ENCODE measurements at regions not wholly inside any gene's neighbourhood (a gene's known extent, or its start where the extent isn't known, plus 50 kb on each side); places are given as distances from the start of the nearest gene placed in this dataset.

DNA sequence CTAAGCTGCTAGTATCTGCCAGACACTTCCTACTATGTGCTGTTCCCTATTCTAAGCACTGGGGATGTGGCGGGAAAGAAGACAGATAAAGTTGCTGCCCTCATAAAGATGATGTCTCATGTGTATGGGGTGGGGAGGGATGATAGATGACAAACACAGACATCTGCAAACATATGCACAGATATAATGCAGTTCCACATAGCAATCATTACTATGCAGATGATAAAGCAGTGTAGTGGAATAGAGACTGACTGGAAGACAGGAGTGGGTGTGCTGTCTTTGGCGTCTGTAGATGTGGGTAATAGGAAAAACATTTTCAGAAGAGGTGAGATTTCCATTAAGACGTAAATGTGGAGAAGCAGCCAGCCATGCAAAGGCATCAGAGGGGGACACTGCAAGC is 243.6 kb downstream of the DPY19L2 start:
- Histone ChIP-seq H3K4me3 (no peak overlapping the region), H3K27ac (no peak overlapping the region), H3K36me3 (no peaks in the 10 kb centered on the region), H3K27me3 (no peaks in the 10 kb centered on the region), H3K9me3 (peaks cover 0 to 5% of the 10 kb centered on the region in 2 donors), H3K4me1 (no peaks in the 10 kb centered on the region)
- ATAC-seq: no peak
- no peak for DNase-seq
- intact Hi-C loops (cut with DNase I): no loop called here
- TF ChIP-seq, protein P1, sequence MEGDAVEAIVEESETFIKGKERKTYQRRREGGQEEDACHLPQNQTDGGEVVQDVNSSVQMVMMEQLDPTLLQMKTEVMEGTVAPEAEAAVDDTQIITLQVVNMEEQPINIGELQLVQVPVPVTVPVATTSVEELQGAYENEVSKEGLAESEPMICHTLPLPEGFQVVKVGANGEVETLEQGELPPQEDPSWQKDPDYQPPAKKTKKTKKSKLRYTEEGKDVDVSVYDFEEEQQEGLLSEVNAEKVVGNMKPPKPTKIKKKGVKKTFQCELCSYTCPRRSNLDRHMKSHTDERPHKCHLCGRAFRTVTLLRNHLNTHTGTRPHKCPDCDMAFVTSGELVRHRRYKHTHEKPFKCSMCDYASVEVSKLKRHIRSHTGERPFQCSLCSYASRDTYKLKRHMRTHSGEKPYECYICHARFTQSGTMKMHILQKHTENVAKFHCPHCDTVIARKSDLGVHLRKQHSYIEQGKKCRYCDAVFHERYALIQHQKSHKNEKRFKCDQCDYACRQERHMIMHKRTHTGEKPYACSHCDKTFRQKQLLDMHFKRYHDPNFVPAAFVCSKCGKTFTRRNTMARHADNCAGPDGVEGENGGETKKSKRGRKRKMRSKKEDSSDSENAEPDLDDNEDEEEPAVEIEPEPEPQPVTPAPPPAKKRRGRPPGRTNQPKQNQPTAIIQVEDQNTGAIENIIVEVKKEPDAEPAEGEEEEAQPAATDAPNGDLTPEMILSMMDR (IDR thresholded peaks at IDR 0.05): no peak

DNA sequence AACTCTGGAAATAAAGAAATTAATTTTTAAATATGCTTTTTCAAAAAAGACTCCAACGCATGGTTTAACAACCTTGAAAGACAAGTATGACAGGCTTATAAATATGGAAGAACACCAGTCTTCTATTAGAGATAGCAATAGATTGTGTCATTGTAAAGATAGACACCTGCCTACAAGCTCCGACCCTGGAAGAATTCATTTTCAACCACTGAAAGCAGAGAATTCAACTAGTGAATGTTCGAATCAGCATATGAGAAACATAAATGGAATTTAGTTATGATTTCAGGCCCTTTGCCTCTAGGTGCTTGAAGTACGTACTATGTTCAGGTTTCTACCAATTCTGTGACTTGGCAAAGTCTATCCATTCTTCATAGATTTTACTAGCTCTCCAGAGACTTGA is 244.5 kb downstream of the DPY19L2 start:
- DNase-seq: no peak
- no peaks in the 10 kb centered on the region for H3K36me3 ChIP-seq

DNA sequence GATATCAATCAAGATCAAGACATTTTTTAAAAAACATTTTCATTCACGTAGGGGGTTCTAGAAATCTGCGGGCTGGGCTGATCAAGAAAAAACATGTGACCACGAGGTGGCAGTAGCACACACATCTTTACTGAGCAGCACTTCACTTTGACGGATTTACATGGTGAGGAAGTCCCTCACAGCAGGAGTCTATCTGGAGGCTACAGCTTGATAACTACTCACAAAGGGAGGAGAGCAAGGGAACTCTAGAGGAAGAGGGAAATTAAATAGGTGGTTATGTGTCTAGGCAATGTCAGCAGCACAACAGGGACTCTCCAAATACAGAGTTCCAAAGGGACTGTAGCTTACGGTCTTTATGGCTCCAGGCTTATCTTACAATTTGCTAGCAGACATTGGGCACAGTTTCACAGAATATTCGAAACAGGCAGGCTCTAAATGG is 248.1 kb downstream of the DPY19L2 start:
- Histone ChIP-seq H3K27me3 (no peaks in the 10 kb centered on the region), H3K4me1 (no peaks in the 10 kb centered on the region), H3K4me3 (no peak overlapping the region), H3K9me3 (peaks cover 6 to 14% of the 10 kb centered on the region in 2 donors), H3K36me3 (no peaks in the 10 kb centered on the region), H3K27ac (no peak overlapping the region)
- ATAC-seq: peak; percentile 77
- peak in 1 of 4 donors; percentile 2 for DNase-seq
- TF ChIP-seq, protein P1 (IDR thresholded peaks at IDR 0.05): peak; percentile 37 to 50
- intact Hi-C loops (cut with DNase I): no loop called here

More for the DNA sequence above, 244.5 kb downstream of the DPY19L2 start:
- no peak overlapping the region for H3K4me3 ChIP-seq
- H3K27me3 ChIP-seq: no peaks in the 10 kb centered on the region
- intact Hi-C loops (cut with DNase I): no loop called here
- H3K9me3 ChIP-seq: peaks cover 0 to 5% of the 10 kb centered on the region in 2 donors
- H3K4me1 ChIP-seq: no peaks in the 10 kb centered on the region
- TF ChIP-seq, protein P1 (IDR thresholded peaks at IDR 0.05): no peak
- no peak for ATAC-seq
- no peak overlapping the region for H3K27ac ChIP-seq

DNA sequence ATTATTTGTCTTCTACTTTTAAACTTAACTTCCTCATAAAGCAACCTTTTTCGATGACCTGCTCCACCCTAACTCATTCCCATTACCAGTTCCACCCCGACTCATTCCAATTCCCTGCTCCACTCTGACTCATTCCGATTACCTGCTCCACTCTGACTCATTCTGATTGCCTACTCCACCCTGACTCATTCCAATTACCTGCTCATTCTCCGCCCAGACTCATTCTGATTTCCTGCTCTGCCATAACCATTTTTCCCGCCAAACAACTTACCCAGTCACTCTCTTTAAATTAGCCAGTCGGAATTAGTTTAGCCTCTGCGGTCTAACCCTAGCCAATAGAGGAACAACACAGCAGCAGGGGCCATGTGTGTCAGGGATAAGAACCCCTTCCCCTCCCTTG is 249.1 kb downstream of the DPY19L2 start:
- intact Hi-C loops (cut with DNase I): no loop called here
- no peak for DNase-seq
- Histone ChIP-seq H3K4me1 (no peaks in the 10 kb centered on the region), H3K36me3 (no peaks in the 10 kb centered on the region), H3K4me3 (no peak overlapping the region), H3K9me3 (peaks cover 7 to 20% of the 10 kb centered on the region in 2 donors), H3K27me3 (no peaks in the 10 kb centered on the region), H3K27ac (no peak overlapping the region)
- no peak for ATAC-seq
- TF ChIP-seq, protein P1 (IDR thresholded peaks at IDR 0.05): no peak

DNA sequence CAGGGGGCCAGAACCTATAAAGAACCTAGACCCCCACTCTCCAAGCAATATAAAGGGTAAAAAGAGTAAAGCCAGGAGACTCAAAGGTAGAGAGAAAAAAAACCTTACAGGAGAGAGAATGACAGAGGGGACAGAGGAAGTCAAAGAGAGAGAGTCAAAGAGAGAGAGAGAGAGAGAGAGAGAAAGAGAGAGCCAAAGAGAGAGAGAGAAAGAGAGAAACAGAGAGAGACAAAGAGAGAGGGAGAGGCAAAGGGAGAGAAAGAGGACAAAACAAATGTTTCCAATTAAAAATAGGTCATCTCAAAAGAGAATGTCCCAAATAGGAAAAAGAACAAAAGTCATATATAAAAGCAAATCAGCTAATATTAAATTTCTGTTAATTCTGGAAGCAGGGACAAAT is 251.5 kb downstream of the DPY19L2 start:
- ATAC-seq: no peak
- TF ChIP-seq, protein P1 (IDR thresholded peaks at IDR 0.05): no peak
- intact Hi-C loops (cut with DNase I): no loop called here
- H3K9me3 ChIP-seq: peaks cover 7 to 20% of the 10 kb centered on the region in 2 donors
- no peaks in the 10 kb centered on the region for H3K36me3 ChIP-seq
- no peak overlapping the region for H3K27ac ChIP-seq
- H3K4me1 ChIP-seq: no peaks in the 10 kb centered on the region
- no peak for DNase-seq
- H3K4me3 ChIP-seq: no peak overlapping the region
- H3K27me3 ChIP-seq: no peaks in the 10 kb centered on the region

Data from left lung (tissue), 4 donors.